IMR-90 (cell line): ENCODE measurements at regions not wholly inside any gene's neighbourhood (a gene's known extent, or its start where the extent isn't known, plus 50 kb on each side); places are given as distances from the start of the nearest gene placed in this dataset.
A peak's percentile ranks its signal among the peaks of the same experiment; 100 is the strongest.

Experiments used
- ATAC-seq: fragments of 200-7000 bp; cut with Tn5 transposase; 2 replicates; pipeline ENCODE4 v1.9.1; 2020; ENCODE audit warnings: low read depth, mild to moderate bottlenecking, moderate library complexity
- BruUV-seq: library from RNA; stranded (reverse); fragments of 400-500 nt; replicated peaks from 2 replicates; lab custom pipeline; 2021; lab: Mats Ljungman, UMichigan
- CTCF ChIA-PET: fragments of 300-600 bp; formaldehyde crosslinking; extraction: SDS; loops from one replicate; lab custom pipeline; 2021; ENCODE audit warnings: antibody characterized with exemption; lab: Yijun Ruan, JAX
- POLR2A ChIA-PET: fragments of 300-600 bp; sonication (Branson Sonifier 250); formaldehyde crosslinking; loops from one replicate; lab custom pipeline; 2022; ENCODE audit warnings: antibody characterized with exemption; ENCODE audit not compliant: unreplicated experiment; lab: Charles Lee
- DNase-seq: peaks from one replicate; pipeline ENCODE4 v3.0.0; 2013
- H2AFZ ChIP-seq: replicated peaks from 2 replicates; pipeline ENCODE3; 2013; ENCODE audit warnings: low read length, mild to moderate bottlenecking; ENCODE audit not compliant: poor library complexity
- H2AK5ac ChIP-seq: 2 replicates; pipeline ENCODE4 v1.6.1; 2013; ENCODE audit warnings: low read depth, low read length, inconsistent platforms
- H2AK9ac ChIP-seq: replicated peaks from 2 replicates; pipeline ENCODE3; 2013; ENCODE audit warnings: mild to moderate bottlenecking, low read depth, low read length, moderate library complexity; ENCODE audit not compliant: poor library complexity
- H2BK120ac ChIP-seq: 2 replicates; pipeline ENCODE4 v1.6.1; 2013; ENCODE audit warnings: low read depth, low read length, inconsistent platforms
- H2BK15ac ChIP-seq: 3 replicates; pipeline ENCODE4 v1.6.1; 2013; ENCODE audit warnings: low read depth, low read length, inconsistent platforms
- H2BK20ac ChIP-seq: 2 replicates; pipeline ENCODE4 v1.6.1; 2013; ENCODE audit warnings: low read depth, mild to moderate bottlenecking, inconsistent platforms, low read length, moderate library complexity
- H2BK5ac ChIP-seq: 2 replicates; pipeline ENCODE4 v1.6.1; 2013; ENCODE audit warnings: mild to moderate bottlenecking, low read depth, low read length, inconsistent platforms; ENCODE audit not compliant: poor library complexity, severe bottlenecking
- H3K14ac ChIP-seq: replicated peaks from 2 replicates; pipeline ENCODE4 v1.6.1; 2013; ENCODE audit warnings: low read depth, low read length, inconsistent platforms
- H3K18ac ChIP-seq: 2 replicates; pipeline ENCODE4 v1.6.1; 2013; ENCODE audit warnings: low read depth, low read length, control low read depth
- H3K23ac ChIP-seq: 2 replicates; pipeline ENCODE4 v1.6.1; 2013; ENCODE audit warnings: low read depth, low read length, inconsistent platforms
- H3K27ac ChIP-seq: 2 replicates; pipeline ENCODE4 v1.5.1; 2013; ENCODE audit warnings: mild to moderate bottlenecking, control low read depth, low read length; ENCODE audit not compliant: insufficient read depth
- H3K27me3 ChIP-seq: 2 replicates; pipeline ENCODE4 v1.6.1; 2013; ENCODE audit warnings: low read length; ENCODE audit not compliant: control insufficient read depth, insufficient read depth
- H3K36me3 ChIP-seq: 2 replicates; pipeline ENCODE4 v1.6.1; 2013; ENCODE audit warnings: low read length, mixed read lengths; ENCODE audit not compliant: control insufficient read depth, insufficient read depth
- H3K4ac ChIP-seq: 2 replicates; pipeline ENCODE4 v1.6.1; 2013; ENCODE audit warnings: low read depth, low read length, inconsistent platforms
- H3K4me1 ChIP-seq: 2 replicates; pipeline ENCODE4 v1.6.1; 2013; ENCODE audit warnings: low read length, mixed read lengths; ENCODE audit not compliant: control insufficient read depth, insufficient read depth
- H3K4me2 ChIP-seq: 2 replicates; pipeline ENCODE4 v1.6.1; 2013; ENCODE audit warnings: low read depth, mild to moderate bottlenecking, control low read depth, low read length, moderate library complexity
- H3K4me3 ChIP-seq: 2 replicates; pipeline ENCODE4 v1.5.1; 2013; ENCODE audit warnings: low read depth, mild to moderate bottlenecking, control low read depth, low read length, moderate library complexity; ENCODE audit not compliant: insufficient read depth
- H3K56ac ChIP-seq: 2 replicates; pipeline ENCODE4 v1.6.1; 2013; ENCODE audit warnings: low read length, inconsistent platforms; ENCODE audit not compliant: insufficient read depth; ENCODE audit errors: extremely low read depth
- H3K79me1 ChIP-seq, 2 experiments: 2 replicates each; pipeline ENCODE4 v1.6.1; 2013; ENCODE audit warnings: low read length in 2 of 2, inconsistent platforms in 1 of 2, low read depth in 1 of 2
- H3K9ac ChIP-seq: 2 replicates; pipeline ENCODE4 v1.6.1; 2013; ENCODE audit warnings: low read depth, low read length, control low read depth
- H3K9me1 ChIP-seq: 2 replicates; pipeline ENCODE4 v1.6.1; 2013; ENCODE audit warnings: low read length, inconsistent platforms; ENCODE audit not compliant: insufficient read depth
- H3K9me3 ChIP-seq: 2 replicates; pipeline ENCODE4 v1.6.1; 2013; ENCODE audit warnings: low read length; ENCODE audit not compliant: control insufficient read depth, insufficient read depth
- H4K20me1 ChIP-seq: 2 replicates; pipeline ENCODE4 v1.6.1; 2013; ENCODE audit warnings: low read length, inconsistent platforms; ENCODE audit not compliant: insufficient read depth
- H4K5ac ChIP-seq: 2 replicates; pipeline ENCODE4 v1.6.1; 2013; ENCODE audit warnings: mild to moderate bottlenecking, low read depth, low read length, control low read depth
- H4K8ac ChIP-seq, 2 experiments: 2 replicates each; pipeline ENCODE4 v1.6.1; 2013; ENCODE audit warnings: low read depth in 2 of 2, low read length in 2 of 2, control low read depth in 1 of 2, inconsistent platforms in 1 of 2
- H4K91ac ChIP-seq: 2 replicates; pipeline ENCODE4 v1.6.1; 2013; ENCODE audit warnings: low read depth, low read length, inconsistent platforms; ENCODE audit not compliant: insufficient read depth
- BHLHE40 ChIP-seq: fragments of 150-350 bp; IDR thresholded peaks from 2 replicates; pipeline ENCODE4 v1.6.1; 2016; ENCODE audit warnings: mild to moderate bottlenecking, low read depth, low read length
- CEBPB ChIP-seq: IDR thresholded peaks from 2 replicates; pipeline ENCODE4 v1.6.1; 2012; ENCODE audit warnings: low read depth, low read length, improper control_type of control experiment
- CHD1 ChIP-seq: IDR thresholded peaks from 2 replicates; pipeline ENCODE4 v1.6.1; 2012; ENCODE audit warnings: low read depth, low read length, improper control_type of control experiment
- MAFK ChIP-seq: IDR thresholded peaks from 2 replicates; pipeline ENCODE4 v1.6.1; 2012; ENCODE audit warnings: low read depth, low read length, improper control_type of control experiment
- MAZ ChIP-seq: IDR thresholded peaks from 2 replicates; pipeline ENCODE4 v1.6.1; 2012; ENCODE audit warnings: low read depth, mild to moderate bottlenecking, low read length, improper control_type of control experiment, moderate library complexity, borderline replicate concordance
- MXI1 ChIP-seq: IDR thresholded peaks from 2 replicates; pipeline ENCODE4 v1.6.1; 2012; ENCODE audit warnings: low read depth, mild to moderate bottlenecking, low read length, moderate library complexity, borderline replicate concordance
- NFE2L2 ChIP-seq: fragments of 150-350 bp; IDR thresholded peaks from 2 replicates; pipeline ENCODE4 v1.6.1; 2016; ENCODE audit warnings: low read depth, mild to moderate bottlenecking, low read length
- POLR2A ChIP-seq: IDR thresholded peaks from 2 replicates; pipeline ENCODE4 v1.6.1; 2012; ENCODE audit warnings: mild to moderate bottlenecking, low read depth, low read length
- RAD21 ChIP-seq: IDR thresholded peaks from 2 replicates; pipeline ENCODE4 v1.6.1; 2012; ENCODE audit warnings: low read length, improper control_type of control experiment
- RCOR1 ChIP-seq: IDR thresholded peaks from 2 replicates; pipeline ENCODE4 v1.6.1; 2012; ENCODE audit warnings: mild to moderate bottlenecking, low read length, improper control_type of control experiment; ENCODE audit not compliant: insufficient replicate concordance
- RFX5 ChIP-seq: IDR thresholded peaks from 2 replicates; pipeline ENCODE4 v1.8.0; 2012; ENCODE audit warnings: low read depth, mild to moderate bottlenecking, low read length, moderate library complexity
- SMC3 ChIP-seq: fragments of 150-350 bp; IDR thresholded peaks from 2 replicates; pipeline ENCODE4 v1.6.1; 2016; ENCODE audit warnings: low read depth, mild to moderate bottlenecking, antibody characterized with exemption, low read length, moderate library complexity
- USF2 ChIP-seq: fragments of 150-350 bp; IDR thresholded peaks from 2 replicates; pipeline ENCODE4 v1.6.1; 2017; ENCODE audit warnings: mild to moderate bottlenecking, antibody characterized with exemption, low read length, low read depth
- WGBS, 2 experiments: methylation state at CpG; one replicate each; pipeline versions ENCODE4 v1.1.5 to v1.1.7; 2013; ENCODE audit warnings: missing lambda C conversion rate in 2 of 2; ENCODE audit not compliant: insufficient read length in 1 of 2; ENCODE audit errors: extremely low coverage in 2 of 2; 5-methylcytosine and 5-hydroxymethylcytosine counted together
- dilution Hi-C: fragments of 300-500 bp; cut with HindIII; formaldehyde crosslinking; loops from one replicate; pipeline ENCODE4 v1.14.3; 2018; ENCODE audit warnings: low sequenced_read_pairs; ENCODE audit not compliant: unreplicated experiment
- in situ Hi-C: fragments of 300-500 bp; cut with MboI; formaldehyde crosslinking; loops from 3 replicates; pipeline ENCODE4 v1.14.3; 2019; ENCODE audit warnings: low sequenced_read_pairs, inconsistent platforms, mixed read lengths
- intact Hi-C: fragments of 100-400 bp; cut with micrococcal nuclease; formaldehyde crosslinking; loops from 2 replicates; pipeline ENCODE4 v1.10.0; 2022
- TF ChIP-seq, protein P1 (sequence below): fragments of 150-350 bp; IDR thresholded peaks from 2 replicates; pipeline ENCODE4 v1.6.1; 2016; ENCODE audit warnings: low read depth, mild to moderate bottlenecking, low read length, moderate library complexity, borderline replicate concordance
- TF ChIP-seq, protein P2 (sequence below): conservative IDR thresholded peaks from 2 replicates; pipeline ENCODE4 v1.5.1; 2012; ENCODE audit warnings: mild to moderate bottlenecking, low read depth, low read length, improper control_type of control experiment

- peak; percentile 69 for ATAC-seq
- dilution Hi-C loops (no loop called here), in situ Hi-C loops (no loop called here), intact Hi-C loops (no loop called here)
- Histone ChIP-seq H3K23ac (no peak overlapping the region), H3K4me1 (peaks cover 2% of the 10 kb centered on the region; the same call in 1 of the 2 replicates), H3K56ac (no peak overlapping the region), H3K27me3 (no peaks in the 10 kb centered on the region), H2AFZ (no peak overlapping the region), H2AK9ac (no peak overlapping the region), H2BK5ac (no peak overlapping the region), H3K9me3 (no peaks in the 10 kb centered on the region), H4K91ac (no peak overlapping the region), H3K27ac (no peak overlapping the region), H4K8ac (no peak overlapping the region), H3K9ac (no peak overlapping the region), H3K18ac (no peak overlapping the region; the same call in 1 of the 2 replicates), H2AK5ac (no peak overlapping the region), H3K79me1 (no peaks in the 10 kb centered on the region), H3K4ac (no peak overlapping the region), H3K36me3 (no peaks in the 10 kb centered on the region), H2BK15ac (no peak overlapping the region), H3K4me2 (peak overlapping the region; percentile 17; the same call in 1 of the 2 replicates), H4K20me1 (no peaks in the 10 kb centered on the region), H2BK20ac (no peak overlapping the region), H3K4me3 (no peak overlapping the region), H4K5ac (no peak overlapping the region), H2BK120ac (peak overlapping the region; percentile 9; the same call in 1 of the 2 replicates), H3K9me1 (no peaks in the 10 kb centered on the region), H3K14ac (no peak overlapping the region)
- DNase-seq: peak; percentile 38
- no TSS peak for BruUV-seq
- ChIA-PET POLR2A (interaction anchor here (1.0 kb wide), 1 partner anchor 20 kb away, joined by 4 read pairs; no protein-coding TSS in a partner anchor), CTCF (interaction anchor here (0.7 kb wide), 1 partner anchor 14 kb away, joined by 3 read pairs; no protein-coding TSS in a partner anchor)
- WGBS, 2 experiments: 100% methylated on average over 1 of the region's 14 CpGs; no CpG with 5 or more reads in 1 of the 2 experiments
- TF ChIP-seq RAD21 (no peak), RFX5 (no peak), CEBPB (no peak), NFE2L2 (no peak), MAZ (no peak), RCOR1 (no peak), MXI1 (no peak), MAFK (no peak), BHLHE40 (no peak), USF2 (no peak), SMC3 (no peak), POLR2A (no peak), CHD1 (no peak)
- TF ChIP-seq, protein P1, sequence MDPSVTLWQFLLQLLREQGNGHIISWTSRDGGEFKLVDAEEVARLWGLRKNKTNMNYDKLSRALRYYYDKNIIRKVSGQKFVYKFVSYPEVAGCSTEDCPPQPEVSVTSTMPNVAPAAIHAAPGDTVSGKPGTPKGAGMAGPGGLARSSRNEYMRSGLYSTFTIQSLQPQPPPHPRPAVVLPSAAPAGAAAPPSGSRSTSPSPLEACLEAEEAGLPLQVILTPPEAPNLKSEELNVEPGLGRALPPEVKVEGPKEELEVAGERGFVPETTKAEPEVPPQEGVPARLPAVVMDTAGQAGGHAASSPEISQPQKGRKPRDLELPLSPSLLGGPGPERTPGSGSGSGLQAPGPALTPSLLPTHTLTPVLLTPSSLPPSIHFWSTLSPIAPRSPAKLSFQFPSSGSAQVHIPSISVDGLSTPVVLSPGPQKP: no peak
- TF ChIP-seq, protein P2, sequence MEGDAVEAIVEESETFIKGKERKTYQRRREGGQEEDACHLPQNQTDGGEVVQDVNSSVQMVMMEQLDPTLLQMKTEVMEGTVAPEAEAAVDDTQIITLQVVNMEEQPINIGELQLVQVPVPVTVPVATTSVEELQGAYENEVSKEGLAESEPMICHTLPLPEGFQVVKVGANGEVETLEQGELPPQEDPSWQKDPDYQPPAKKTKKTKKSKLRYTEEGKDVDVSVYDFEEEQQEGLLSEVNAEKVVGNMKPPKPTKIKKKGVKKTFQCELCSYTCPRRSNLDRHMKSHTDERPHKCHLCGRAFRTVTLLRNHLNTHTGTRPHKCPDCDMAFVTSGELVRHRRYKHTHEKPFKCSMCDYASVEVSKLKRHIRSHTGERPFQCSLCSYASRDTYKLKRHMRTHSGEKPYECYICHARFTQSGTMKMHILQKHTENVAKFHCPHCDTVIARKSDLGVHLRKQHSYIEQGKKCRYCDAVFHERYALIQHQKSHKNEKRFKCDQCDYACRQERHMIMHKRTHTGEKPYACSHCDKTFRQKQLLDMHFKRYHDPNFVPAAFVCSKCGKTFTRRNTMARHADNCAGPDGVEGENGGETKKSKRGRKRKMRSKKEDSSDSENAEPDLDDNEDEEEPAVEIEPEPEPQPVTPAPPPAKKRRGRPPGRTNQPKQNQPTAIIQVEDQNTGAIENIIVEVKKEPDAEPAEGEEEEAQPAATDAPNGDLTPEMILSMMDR: no peak
Observed at GRCh38 chr16:59527206-59527997, 793.3 kb upstream of the GOT2 start.
